ENCODE measurements at regions not wholly inside any gene's neighbourhood (a gene's known extent, or its start where the extent isn't known, plus 50 kb on each side); places are given as distances from the start of the nearest gene placed in this dataset.

- ChIA-PET RAD21 (ENCODE audit: low non-redundant PET in 1 of 2, low total read pairs in 2 of 2, uncharacterized antibody in 2 of 2, unreplicated experiment in 2 of 2) (no interaction called here), POLR2A (no interaction called here), CTCF (no interaction called here)
- DNase-seq (ENCODE audit: low read depth, low spot score): no peak
- no peaks in the 10 kb centered on the region for H3K36me3 ChIP-seq (ENCODE audit: control insufficient read depth in 1 of 2, insufficient read depth in 2 of 2, low read length in 2 of 2)
- intact Hi-C loops (cut with micrococcal nuclease): no loop called here
- no peaks in the 10 kb centered on the region for H4K20me1 ChIP-seq (ENCODE audit: insufficient read depth)
- BruUV-seq (replicated peaks): no TSS peak
- no peak overlapping the region for H2AFZ ChIP-seq (ENCODE audit: low read depth, low read length, poor library complexity, severe bottlenecking)
- H3K9ac ChIP-seq (ENCODE audit: low read length): no peak overlapping the region
- no peak overlapping the region for H3K4me2 ChIP-seq (ENCODE audit: low read length)
- H3K79me2 ChIP-seq (ENCODE audit: insufficient read depth, low read length): no peaks in the 10 kb centered on the region
- no peak overlapping the region for H3K27ac ChIP-seq (ENCODE audit: low read depth, low read length)
- H3K27me3 ChIP-seq (ENCODE audit: insufficient read depth, low read length): no peaks in the 10 kb centered on the region
- TF ChIP-seq TCF7L2 (IDR thresholded peaks at IDR 0.05; ENCODE audit: borderline replicate concordance, extremely low read depth, insufficient read depth, insufficient read length) (no peak), CBX3 (IDR thresholded peaks at IDR 0.05; ENCODE audit: low read depth) (no peak), POLR2AphosphoS5 (IDR thresholded peaks at IDR 0.05; ENCODE audit: low read depth, low read length) (no peak), CEBPB (IDR thresholded peaks at IDR 0.05; ENCODE audit: low read depth) (no peak), ZNF274 (IDR thresholded peaks at IDR 0.05; ENCODE audit: low read depth, low read length) (no peak), EZH2phosphoT487 (IDR thresholded peaks at IDR 0.05; ENCODE audit: borderline replicate concordance) (no peak), ATF3 (IDR thresholded peaks at IDR 0.05) (no peak), SRF (IDR thresholded peaks at IDR 0.05; ENCODE audit: low read depth) (no peak), SP1 (IDR thresholded peaks at IDR 0.05; ENCODE audit: low read depth) (no peak), EGR1 (IDR thresholded peaks at IDR 0.05; ENCODE audit: low read depth) (no peak), YY1 (IDR thresholded peaks at IDR 0.05; ENCODE audit: extremely low read depth, insufficient replicate concordance, low read depth, low read length) (no peak), ELF1 (IDR thresholded peaks at IDR 0.05; ENCODE audit: borderline replicate concordance, low read depth) (no peak), EZH2 (IDR thresholded peaks at IDR 0.05) (no peak), RAD21 (IDR thresholded peaks at IDR 0.05; ENCODE audit: low read depth) (no peak)
- TF ChIP-seq, protein P1, sequence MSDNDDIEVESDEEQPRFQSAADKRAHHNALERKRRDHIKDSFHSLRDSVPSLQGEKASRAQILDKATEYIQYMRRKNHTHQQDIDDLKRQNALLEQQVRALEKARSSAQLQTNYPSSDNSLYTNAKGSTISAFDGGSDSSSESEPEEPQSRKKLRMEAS (IDR thresholded peaks at IDR 0.05): no peak
- TF ChIP-seq, protein P2, sequence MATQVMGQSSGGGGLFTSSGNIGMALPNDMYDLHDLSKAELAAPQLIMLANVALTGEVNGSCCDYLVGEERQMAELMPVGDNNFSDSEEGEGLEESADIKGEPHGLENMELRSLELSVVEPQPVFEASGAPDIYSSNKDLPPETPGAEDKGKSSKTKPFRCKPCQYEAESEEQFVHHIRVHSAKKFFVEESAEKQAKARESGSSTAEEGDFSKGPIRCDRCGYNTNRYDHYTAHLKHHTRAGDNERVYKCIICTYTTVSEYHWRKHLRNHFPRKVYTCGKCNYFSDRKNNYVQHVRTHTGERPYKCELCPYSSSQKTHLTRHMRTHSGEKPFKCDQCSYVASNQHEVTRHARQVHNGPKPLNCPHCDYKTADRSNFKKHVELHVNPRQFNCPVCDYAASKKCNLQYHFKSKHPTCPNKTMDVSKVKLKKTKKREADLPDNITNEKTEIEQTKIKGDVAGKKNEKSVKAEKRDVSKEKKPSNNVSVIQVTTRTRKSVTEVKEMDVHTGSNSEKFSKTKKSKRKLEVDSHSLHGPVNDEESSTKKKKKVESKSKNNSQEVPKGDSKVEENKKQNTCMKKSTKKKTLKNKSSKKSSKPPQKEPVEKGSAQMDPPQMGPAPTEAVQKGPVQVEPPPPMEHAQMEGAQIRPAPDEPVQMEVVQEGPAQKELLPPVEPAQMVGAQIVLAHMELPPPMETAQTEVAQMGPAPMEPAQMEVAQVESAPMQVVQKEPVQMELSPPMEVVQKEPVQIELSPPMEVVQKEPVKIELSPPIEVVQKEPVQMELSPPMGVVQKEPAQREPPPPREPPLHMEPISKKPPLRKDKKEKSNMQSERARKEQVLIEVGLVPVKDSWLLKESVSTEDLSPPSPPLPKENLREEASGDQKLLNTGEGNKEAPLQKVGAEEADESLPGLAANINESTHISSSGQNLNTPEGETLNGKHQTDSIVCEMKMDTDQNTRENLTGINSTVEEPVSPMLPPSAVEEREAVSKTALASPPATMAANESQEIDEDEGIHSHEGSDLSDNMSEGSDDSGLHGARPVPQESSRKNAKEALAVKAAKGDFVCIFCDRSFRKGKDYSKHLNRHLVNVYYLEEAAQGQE (IDR thresholded peaks at IDR 0.05; ENCODE audit: low read depth): no peak
- TF ChIP-seq, protein P3, sequence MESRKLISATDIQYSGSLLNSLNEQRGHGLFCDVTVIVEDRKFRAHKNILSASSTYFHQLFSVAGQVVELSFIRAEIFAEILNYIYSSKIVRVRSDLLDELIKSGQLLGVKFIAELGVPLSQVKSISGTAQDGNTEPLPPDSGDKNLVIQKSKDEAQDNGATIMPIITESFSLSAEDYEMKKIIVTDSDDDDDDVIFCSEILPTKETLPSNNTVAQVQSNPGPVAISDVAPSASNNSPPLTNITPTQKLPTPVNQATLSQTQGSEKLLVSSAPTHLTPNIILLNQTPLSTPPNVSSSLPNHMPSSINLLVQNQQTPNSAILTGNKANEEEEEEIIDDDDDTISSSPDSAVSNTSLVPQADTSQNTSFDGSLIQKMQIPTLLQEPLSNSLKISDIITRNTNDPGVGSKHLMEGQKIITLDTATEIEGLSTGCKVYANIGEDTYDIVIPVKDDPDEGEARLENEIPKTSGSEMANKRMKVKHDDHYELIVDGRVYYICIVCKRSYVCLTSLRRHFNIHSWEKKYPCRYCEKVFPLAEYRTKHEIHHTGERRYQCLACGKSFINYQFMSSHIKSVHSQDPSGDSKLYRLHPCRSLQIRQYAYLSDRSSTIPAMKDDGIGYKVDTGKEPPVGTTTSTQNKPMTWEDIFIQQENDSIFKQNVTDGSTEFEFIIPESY (IDR thresholded peaks at IDR 0.05; ENCODE audit: extremely low read depth, insufficient replicate concordance, low read length): no peak
- TF ChIP-seq, protein P4, sequence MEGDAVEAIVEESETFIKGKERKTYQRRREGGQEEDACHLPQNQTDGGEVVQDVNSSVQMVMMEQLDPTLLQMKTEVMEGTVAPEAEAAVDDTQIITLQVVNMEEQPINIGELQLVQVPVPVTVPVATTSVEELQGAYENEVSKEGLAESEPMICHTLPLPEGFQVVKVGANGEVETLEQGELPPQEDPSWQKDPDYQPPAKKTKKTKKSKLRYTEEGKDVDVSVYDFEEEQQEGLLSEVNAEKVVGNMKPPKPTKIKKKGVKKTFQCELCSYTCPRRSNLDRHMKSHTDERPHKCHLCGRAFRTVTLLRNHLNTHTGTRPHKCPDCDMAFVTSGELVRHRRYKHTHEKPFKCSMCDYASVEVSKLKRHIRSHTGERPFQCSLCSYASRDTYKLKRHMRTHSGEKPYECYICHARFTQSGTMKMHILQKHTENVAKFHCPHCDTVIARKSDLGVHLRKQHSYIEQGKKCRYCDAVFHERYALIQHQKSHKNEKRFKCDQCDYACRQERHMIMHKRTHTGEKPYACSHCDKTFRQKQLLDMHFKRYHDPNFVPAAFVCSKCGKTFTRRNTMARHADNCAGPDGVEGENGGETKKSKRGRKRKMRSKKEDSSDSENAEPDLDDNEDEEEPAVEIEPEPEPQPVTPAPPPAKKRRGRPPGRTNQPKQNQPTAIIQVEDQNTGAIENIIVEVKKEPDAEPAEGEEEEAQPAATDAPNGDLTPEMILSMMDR (IDR thresholded peaks at IDR 0.05 in 2 of 3, conservative IDR thresholded peaks at IDR 0.05 in 1 of 3; ENCODE audit: borderline replicate concordance in 1 of 3, insufficient read depth in 1 of 3, low read depth in 2 of 3, low read length in 2 of 3): no peak
- no peaks in the 10 kb centered on the region for H3K4me1 ChIP-seq (ENCODE audit: control insufficient read depth in 1 of 2, insufficient read depth in 2 of 2, low read length in 2 of 2)
- H3K4me3 ChIP-seq (replicated peaks in 1 of 2; ENCODE audit: low read depth in 1 of 2, low read length in 2 of 2): no peak overlapping the region
- ATAC-seq: no peak
- H3K9me3 ChIP-seq (ENCODE audit: control insufficient read depth in 1 of 2, insufficient read depth in 1 of 2, low read depth in 1 of 2, low read length in 2 of 2): no peaks in the 10 kb centered on the region
- no peaks in the 10 kb centered on the region for H3K9me2 ChIP-seq (ENCODE audit: insufficient read depth)
These were observed 212.6 kb downstream of the SPATA31D1 start for GRCh38 chr9:82201196-82201595.
